Activated CD4-positive, alpha-beta T cell treated with anti-CD3 and anti-CD28 coated beads for 24 hours (primary cell): ENCODE measurements at regions not wholly inside any gene's neighbourhood (a gene's known extent, or its start where the extent isn't known, plus 50 kb on each side); places are given as distances from the start of the nearest gene placed in this dataset.

ENCODE experiments used
- DNase-seq, 2 donors: peaks; one replicate each; pipeline ENCODE4 v3.0.0-alpha.2; 2020; ENCODE audit warnings: low read depth in 2 of 2

GRCh38 chr7:10677668-10678232 lies 295.9 kb upstream of the PHF14 start:
- DNase-seq: no peak

- no peak for DNase-seq
Measured at GRCh38 chr7:10684606-10685005, 289.1 kb upstream of the PHF14 start.

GRCh38 chr7:10685040-10685439 lies 288.6 kb upstream of the PHF14 start:
- no peak for DNase-seq

GRCh38 chr7:10688544-10688943 lies 285.1 kb upstream of the PHF14 start:
- DNase-seq: no peak

GRCh38 chr7:10696064-10696463 lies 277.6 kb upstream of the PHF14 start:
- DNase-seq: no peak

GRCh38 chr7:10703059-10703458 lies 270.6 kb upstream of the PHF14 start:
- DNase-seq: no peak

- no peak for DNase-seq
Measured at GRCh38 chr7:10703981-10704380, 269.7 kb upstream of the PHF14 start.

GRCh38 chr7:10704653-10705052 lies 269.0 kb upstream of the PHF14 start:
- DNase-seq: no peak

GRCh38 chr7:10706875-10707493 lies 266.7 kb upstream of the PHF14 start:
- DNase-seq: no peak

GRCh38 chr7:10707519-10707918 lies 266.2 kb upstream of the PHF14 start:
- no peak for DNase-seq

GRCh38 chr7:10708447-10708846 lies 265.2 kb upstream of the PHF14 start:
- DNase-seq: no peak

- no peak for DNase-seq
Measured at GRCh38 chr7:10718768-10719167, 254.9 kb upstream of the PHF14 start.

GRCh38 chr7:10720042-10720441 lies 253.6 kb upstream of the PHF14 start:
- no peak for DNase-seq

GRCh38 chr7:10721289-10721688 lies 252.4 kb upstream of the PHF14 start:
- DNase-seq: no peak

- no peak for DNase-seq
Measured at GRCh38 chr7:10723832-10724231, 249.8 kb upstream of the PHF14 start.

- no peak for DNase-seq
Measured at GRCh38 chr7:10724449-10724848, 249.2 kb upstream of the PHF14 start.

GRCh38 chr7:10727636-10728035 lies 246.0 kb upstream of the PHF14 start:
- DNase-seq: no peak

GRCh38 chr7:10731253-10731773 lies 242.4 kb upstream of the PHF14 start:
- DNase-seq: no peak

- DNase-seq: no peak
Measured at GRCh38 chr7:10733747-10734146, 239.9 kb upstream of the PHF14 start.

GRCh38 chr7:10734595-10734994 lies 239.1 kb upstream of the PHF14 start:
- no peak for DNase-seq

- no peak for DNase-seq
Measured at GRCh38 chr7:10739401-10739800, 234.3 kb upstream of the PHF14 start.

GRCh38 chr7:10740805-10741204 lies 232.9 kb upstream of the PHF14 start:
- DNase-seq: no peak

GRCh38 chr7:10756981-10757380 lies 216.7 kb upstream of the PHF14 start:
- no peak for DNase-seq

- DNase-seq: no peak
Measured at GRCh38 chr7:10759120-10759519, 214.6 kb upstream of the PHF14 start.
